HG03565 (cell line): ENCODE measurements at regions not wholly inside any gene's neighbourhood (a gene's known extent, or its start where the extent isn't known, plus 50 kb on each side); places are given as distances from the start of the nearest gene placed in this dataset.

ENCODE experiments used
- ATAC-seq: cut with Tn5 transposase; IDR thresholded peaks from one replicate; pipeline ENCODE4 v1.9.1; 2021; ENCODE audit warnings: mild to moderate bottlenecking, moderate library complexity; ENCODE audit not compliant: unreplicated experiment

DNA sequence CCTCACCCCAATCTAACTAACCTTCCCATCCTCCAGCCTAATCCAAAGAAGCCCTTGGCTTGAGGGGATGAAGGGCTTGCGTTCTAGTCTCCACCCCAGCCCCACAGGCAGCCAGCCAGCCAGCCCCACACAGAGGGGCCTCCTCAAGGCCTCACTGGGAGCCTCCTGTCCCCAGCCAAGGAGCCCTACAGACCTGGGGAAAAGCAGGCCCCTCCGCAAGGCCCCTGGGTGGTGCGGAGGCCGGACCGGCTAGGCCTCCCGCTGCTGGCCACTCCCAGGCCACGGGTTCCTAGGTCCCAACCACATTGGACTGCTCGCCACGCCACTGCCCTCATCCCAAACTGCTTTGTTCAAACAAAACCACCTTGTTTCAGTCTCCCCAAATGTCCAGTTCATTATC is 78.0 kb downstream of the ZIC5 start:
- ATAC-seq, result no peak

- ATAC-seq, result no peak
These were observed 78.6 kb downstream of the ZIC5 start for GRCh38 chr13:99892866-99893504.

- no peak for ATAC-seq
These were observed 79.4 kb downstream of the ZIC5 start for GRCh38 chr13:99892196-99892613.

- no peak for ATAC-seq
These were observed 84.9 kb downstream of the ZIC5 start for GRCh38 chr13:99886706-99887105.

GRCh38 chr13:99884913-99885312 is 86.7 kb downstream of the ZIC5 start:
- ATAC-seq, result no peak

DNA sequence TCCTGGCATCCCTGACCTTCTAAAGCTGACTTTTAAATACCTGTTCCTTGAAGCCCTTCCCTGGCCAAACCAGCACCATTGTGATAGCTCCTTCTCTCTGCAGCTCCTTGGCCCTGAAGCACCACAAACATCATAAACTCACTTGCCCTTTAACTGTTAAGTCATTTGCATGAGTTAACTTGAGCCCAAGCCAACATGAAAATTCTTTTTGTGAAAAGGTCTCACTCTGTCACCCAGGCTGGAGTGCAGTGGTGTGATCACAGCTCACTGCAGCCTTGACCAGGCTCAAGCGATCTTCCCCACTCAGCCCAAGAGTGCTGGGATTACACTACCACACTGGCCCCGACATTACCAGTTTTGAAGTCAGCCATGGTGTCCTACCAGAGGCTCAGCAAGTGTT is 87.8 kb downstream of the ZIC5 start:
- no peak for ATAC-seq

- no peak for ATAC-seq
These were observed 92.5 kb downstream of the ZIC5 start for GRCh38 chr13:99878921-99879610.

- no peak for ATAC-seq
These were observed 94.9 kb downstream of the ZIC5 start for GRCh38 chr13:99876651-99877050.

DNA sequence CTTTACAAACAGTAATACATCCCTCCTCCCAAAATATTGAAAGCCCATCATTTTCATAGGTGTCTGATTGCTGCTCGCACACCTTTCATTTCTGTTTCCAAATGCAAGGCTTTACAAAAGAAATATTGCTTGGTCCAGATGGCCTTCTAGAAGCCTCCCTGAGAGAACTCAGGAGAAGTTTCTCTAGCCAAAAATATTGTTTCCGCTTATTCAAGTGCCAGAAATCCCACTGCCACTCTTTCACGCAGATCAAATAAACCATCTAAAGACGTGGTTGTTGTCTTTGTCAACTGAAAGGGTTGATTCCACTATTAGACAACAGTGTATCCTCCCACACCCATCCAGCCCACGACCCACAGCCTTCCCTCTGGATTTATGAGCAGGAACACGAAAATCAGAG is 96.2 kb downstream of the ZIC5 start:
- ATAC-seq, result no peak

- no peak for ATAC-seq
These were observed 97.6 kb downstream of the ZIC5 start for GRCh38 chr13:99873832-99874430.

DNA sequence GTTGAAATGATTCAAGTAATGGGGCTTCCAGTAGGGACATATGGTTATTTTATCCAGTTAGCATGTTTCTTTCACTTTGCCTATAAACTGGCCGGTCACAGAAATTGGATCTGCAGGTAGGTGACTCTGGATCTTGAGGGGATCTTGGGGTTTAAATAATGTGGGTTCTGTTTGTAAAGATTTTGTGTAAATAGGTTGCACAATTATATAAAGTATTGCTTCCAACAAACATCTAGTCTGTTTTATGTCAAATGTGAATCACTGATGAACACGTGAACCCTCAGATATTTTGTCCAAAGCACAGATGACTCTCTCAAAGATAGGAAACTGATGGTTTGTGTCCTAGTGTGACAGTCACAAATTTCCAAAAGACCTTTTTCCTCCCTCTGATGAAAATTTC is 98.4 kb downstream of the ZIC5 start:
- ATAC-seq, result no peak

DNA sequence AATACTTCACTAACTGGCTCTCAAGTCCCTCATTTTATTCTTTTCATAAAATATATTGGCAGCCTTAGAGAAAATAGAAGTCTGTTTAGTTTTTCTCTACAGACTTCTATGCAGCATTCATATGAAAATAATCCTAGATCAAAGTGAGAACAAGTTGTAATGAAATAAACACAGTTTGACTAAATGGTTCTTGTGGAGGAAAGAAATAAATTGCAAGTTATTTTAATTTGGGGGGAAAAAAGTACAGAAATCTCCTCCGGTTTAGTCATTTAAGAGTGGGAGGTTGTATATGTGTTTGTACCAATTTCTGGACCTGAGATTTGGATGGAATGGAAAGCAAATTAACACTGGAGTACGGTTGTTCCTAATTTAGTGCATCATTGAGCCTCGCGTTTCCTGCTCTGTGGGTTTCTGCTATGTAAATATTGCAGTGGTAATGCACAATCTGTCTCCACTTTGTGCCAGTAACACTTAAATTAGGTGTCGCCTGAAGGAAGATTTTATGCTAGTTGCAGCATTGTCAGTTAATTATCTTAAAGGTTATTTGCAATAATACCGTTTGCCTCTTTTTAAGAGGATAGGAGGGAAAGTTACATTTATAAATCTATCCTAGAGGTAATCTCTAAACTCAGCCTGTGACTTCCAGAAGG is 100.2 kb downstream of the ZIC5 start:
- no peak for ATAC-seq

DNA sequence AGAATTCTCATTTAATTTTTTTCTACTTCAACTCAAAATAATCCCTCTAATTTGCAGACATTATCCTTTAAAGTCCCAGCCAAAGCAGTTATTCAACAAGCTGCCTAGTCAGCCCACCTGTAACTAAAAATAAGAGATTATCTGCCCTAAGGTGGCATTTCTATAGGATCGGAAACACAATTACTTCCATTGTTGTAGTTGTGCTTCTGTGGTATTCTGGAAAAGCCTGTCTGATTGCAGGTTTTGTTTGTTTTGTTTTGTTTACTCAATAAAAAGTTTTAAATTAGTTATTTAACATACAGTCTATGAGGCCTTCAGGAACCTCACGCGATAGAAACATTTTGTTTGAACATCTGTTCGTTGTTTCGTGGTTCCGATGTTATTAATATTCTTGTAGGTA is 101.0 kb downstream of the ZIC5 start:
- no peak for ATAC-seq

GRCh38 chr13:99869830-99870229 is 101.7 kb downstream of the ZIC5 start:
- ATAC-seq, result no peak

DNA sequence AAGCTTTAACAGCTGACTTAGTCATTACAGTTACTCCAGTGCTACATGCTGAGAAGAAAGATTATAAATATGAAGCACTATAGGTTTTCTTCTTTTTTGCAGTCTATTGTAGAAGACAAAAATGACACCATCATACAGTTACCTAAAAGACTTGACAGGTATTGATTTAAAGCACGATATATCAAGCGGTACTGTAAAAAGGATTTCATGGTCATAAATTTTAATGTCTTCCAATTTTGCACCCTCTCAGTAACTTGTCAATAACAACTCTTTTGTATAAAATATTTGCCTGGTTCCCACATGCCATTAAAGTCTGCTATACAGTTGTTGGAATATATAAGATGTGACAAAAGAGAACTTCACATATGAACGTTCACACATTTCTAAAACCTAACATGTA is 102.8 kb downstream of the ZIC5 start:
- ATAC-seq, result no peak

- no peak for ATAC-seq
These were observed 103.9 kb downstream of the ZIC5 start for GRCh38 chr13:99867535-99868257.

GRCh38 chr13:99866781-99867180 is 104.8 kb downstream of the ZIC5 start:
- ATAC-seq, result no peak

DNA sequence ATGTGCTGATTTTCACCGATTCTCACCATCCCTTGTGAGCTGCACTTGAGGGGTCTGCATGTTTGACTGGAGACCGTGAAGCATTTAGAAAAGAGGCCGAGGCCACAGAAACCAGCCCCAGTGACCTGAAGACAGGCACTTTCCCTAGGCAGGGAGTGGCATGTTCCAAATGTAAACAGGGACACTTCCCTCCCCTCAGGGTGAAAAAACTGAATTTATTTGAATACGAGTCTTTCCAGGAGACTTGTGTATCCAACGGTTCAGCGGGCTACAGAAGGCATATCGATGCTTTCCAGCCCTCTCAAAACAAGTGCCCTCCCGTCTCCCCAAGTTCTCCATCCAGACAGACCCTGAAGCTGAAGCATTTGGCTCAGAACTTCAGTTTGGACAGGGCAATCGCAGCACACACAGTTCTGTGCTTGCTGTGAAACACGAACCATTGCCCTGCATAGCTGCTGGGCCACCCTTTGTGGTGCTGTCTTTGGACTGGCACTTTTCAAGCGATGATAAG is 106.1 kb downstream of the ZIC5 start:
- ATAC-seq, result no peak

- no peak for ATAC-seq
These were observed 107.0 kb downstream of the ZIC5 start for GRCh38 chr13:99864627-99864990.

- no peak for ATAC-seq
These were observed 107.6 kb downstream of the ZIC5 start for GRCh38 chr13:99863789-99864626.
